ENCODE measurements at regions not wholly inside any gene's neighbourhood (a gene's known extent, or its start where the extent isn't known, plus 50 kb on each side); places are given as distances from the start of the nearest gene placed in this dataset.

DNA sequence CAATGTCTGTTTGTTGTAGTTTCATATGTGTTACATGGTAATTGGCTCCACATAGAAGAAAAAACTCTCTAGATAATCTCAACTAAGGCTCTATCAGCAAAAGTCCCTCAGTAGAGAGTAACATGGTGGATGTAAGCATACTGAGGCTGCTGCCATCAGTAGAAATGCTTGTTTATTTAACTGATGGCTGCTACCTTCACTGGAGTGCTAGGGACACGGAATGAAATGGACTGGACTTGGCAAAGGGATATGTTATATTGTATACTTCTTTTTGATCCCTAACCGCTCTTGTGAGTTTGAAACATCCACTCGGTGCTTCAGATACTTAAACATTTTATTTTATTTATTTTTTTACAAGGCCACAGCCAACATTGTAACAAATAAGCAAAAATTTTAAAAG, 143.0 kb downstream of the ZNF281 start:
- TF ChIP-seq EZH2phosphoT487 (IDR thresholded peaks at IDR 0.05; ENCODE audit: insufficient read depth, low read depth) (no peak), EZH2 (IDR thresholded peaks at IDR 0.05; ENCODE audit: insufficient read depth, poor library complexity, severe bottlenecking) (no peak)
